ENCODE measurements at regions not wholly inside any gene's neighbourhood (a gene's known extent, or its start where the extent isn't known, plus 50 kb on each side); places are given as distances from the start of the nearest gene placed in this dataset.
"Not testable (repeated sequence)": the region's sequence is repeated elsewhere in the genome, so short reads cannot be mapped to it uniquely, and the experiment has no call there.

DNA sequence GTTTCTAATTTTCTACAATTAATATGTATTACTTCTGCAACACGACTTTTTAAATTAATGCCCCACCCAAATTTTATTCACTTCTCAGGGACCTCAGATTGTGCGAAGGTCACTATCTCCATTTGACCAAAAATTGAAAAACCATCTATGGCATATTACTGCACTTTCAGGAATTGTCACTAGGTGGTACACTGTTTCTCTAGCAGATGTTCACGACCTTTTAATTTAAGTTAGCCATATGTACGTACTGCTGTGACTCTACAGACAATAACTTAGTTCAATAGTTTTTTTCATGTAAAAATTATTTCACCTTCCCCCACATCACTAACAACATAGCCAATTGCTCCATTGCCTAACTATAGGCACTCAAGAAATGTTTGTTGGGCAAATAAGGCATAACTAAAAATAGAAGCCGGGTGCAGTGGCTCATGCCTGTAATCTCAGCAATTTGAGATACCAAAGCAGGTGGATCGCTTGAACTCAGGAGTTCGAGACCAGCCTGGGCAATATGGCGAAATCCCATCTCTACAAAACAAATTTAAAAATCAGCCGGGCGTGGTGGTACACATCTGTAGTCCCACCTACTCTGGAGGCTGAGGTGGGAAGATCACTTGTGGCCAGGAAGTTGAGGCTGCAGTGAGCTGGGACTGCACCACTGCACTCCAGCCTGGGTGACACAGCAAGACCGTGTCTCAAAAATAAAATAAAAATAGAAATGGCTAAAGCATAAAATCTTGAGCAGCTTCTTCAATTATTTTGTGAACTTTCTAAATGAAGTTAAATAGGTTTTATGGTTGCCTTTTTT lies 75.7 kb upstream of the PKN2 start:
- H3K27me3 ChIP-seq (ENCODE audit: control insufficient read depth in 1 of 2, insufficient read depth in 2 of 2, low read length in 2 of 2): no peaks in the 10 kb centered on the region
- H3K36me3 ChIP-seq (ENCODE audit: insufficient read depth, low read length): no peaks in the 10 kb centered on the region
- no peak overlapping the region for H3K4me3 ChIP-seq (ENCODE audit: low read depth in 1 of 2, low read length in 2 of 2)
- H3K27ac ChIP-seq (ENCODE audit: low read depth, low read length): no peak overlapping the region
- H3K9me3 ChIP-seq (ENCODE audit: low read length): no peaks in the 10 kb centered on the region
- no peaks in the 10 kb centered on the region for H3K4me1 ChIP-seq (ENCODE audit: insufficient read depth, low read length)
- H3K9ac ChIP-seq (ENCODE audit: low read length): no peak overlapping the region

DNA sequence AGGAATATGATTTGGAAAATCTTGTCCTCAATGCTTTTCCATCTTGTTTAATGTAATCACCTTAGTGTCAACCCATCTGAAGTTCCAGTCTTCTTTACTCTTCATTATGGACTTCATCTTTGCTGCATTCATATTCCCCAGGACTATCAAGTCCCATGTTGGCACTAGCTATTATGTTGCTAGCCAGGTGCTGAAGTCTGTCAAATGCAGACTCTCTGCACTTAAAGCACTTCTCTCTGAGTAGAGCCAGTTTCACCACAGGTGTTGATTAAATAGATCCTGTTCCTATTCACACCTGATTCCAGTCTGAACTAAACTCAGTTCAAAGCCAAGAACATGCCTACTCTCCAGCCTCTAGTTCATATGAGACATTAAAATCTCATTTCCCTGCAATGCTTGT lies 75.0 kb upstream of the PKN2 start:
- Histone ChIP-seq H3K27me3 (ENCODE audit: control insufficient read depth in 1 of 2, insufficient read depth in 2 of 2, low read length in 2 of 2) (no peaks in the 10 kb centered on the region), H3K4me3 (ENCODE audit: low read depth in 1 of 2, low read length in 2 of 2) (no peak overlapping the region), H3K27ac (ENCODE audit: low read depth, low read length) (no peak overlapping the region), H3K9ac (ENCODE audit: low read length) (no peak overlapping the region), H3K9me3 (ENCODE audit: low read length) (no peaks in the 10 kb centered on the region), H3K36me3 (ENCODE audit: insufficient read depth, low read length) (no peaks in the 10 kb centered on the region), H3K4me1 (ENCODE audit: insufficient read depth, low read length) (no peaks in the 10 kb centered on the region)

DNA sequence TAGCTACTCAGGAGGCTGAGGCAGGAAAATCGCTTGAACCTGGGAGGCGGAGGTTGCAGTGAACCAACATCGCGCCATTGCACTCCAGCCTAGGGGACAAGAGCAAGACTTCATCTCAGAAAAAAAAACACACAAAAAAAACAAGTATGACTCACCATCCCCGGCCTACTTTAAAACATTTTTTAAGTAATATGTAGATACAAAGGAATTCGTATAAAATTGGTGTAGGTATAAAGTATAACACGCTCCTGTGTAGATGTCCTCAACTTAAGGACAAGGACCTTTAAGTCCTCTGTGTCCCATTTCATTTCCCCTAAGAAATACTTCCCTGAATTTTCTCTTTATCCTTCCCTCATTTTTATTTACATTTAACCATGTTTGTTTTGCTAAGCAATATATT lies 73.4 kb upstream of the PKN2 start:
- H3K9me3 ChIP-seq (ENCODE audit: low read length): no peaks in the 10 kb centered on the region
- no peaks in the 10 kb centered on the region for H3K27me3 ChIP-seq (ENCODE audit: control insufficient read depth in 1 of 2, insufficient read depth in 2 of 2, low read length in 2 of 2)
- no peaks in the 10 kb centered on the region for H3K4me1 ChIP-seq (ENCODE audit: insufficient read depth, low read length)
- H3K27ac ChIP-seq (ENCODE audit: low read depth, low read length): no peak overlapping the region
- H3K4me3 ChIP-seq (ENCODE audit: low read depth in 1 of 2, low read length in 2 of 2): no peak overlapping the region
- H3K9ac ChIP-seq (ENCODE audit: low read length): no peak overlapping the region
- H3K36me3 ChIP-seq (ENCODE audit: insufficient read depth, low read length): no peaks in the 10 kb centered on the region

DNA sequence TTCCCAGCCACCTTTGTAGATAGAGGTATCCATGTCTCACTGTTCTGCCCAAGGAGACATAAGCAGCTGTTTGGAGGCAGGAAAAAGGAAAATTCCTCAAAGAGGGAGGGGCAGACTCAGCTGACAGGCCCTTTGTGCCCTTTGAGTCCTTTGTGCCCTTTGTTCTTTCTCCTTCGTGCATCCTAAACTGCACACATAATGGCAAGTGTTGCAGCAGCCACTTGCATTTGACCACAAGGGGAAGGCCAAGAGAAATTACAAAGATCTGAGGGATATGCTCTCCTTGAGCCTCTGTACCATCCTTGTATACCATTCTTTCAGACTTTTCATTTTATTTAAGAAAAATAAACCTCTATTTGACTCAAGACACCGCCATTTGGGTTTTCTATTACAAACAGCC lies 71.8 kb upstream of the PKN2 start:
- Histone ChIP-seq H3K9me3 (ENCODE audit: low read length) (no peaks in the 10 kb centered on the region), H3K9ac (ENCODE audit: low read length) (no peak overlapping the region), H3K4me1 (ENCODE audit: insufficient read depth, low read length) (no peaks in the 10 kb centered on the region), H3K4me3 (ENCODE audit: low read depth in 1 of 2, low read length in 2 of 2) (no peak overlapping the region), H3K27me3 (ENCODE audit: control insufficient read depth in 1 of 2, insufficient read depth in 2 of 2, low read length in 2 of 2) (no peaks in the 10 kb centered on the region), H3K27ac (ENCODE audit: low read depth, low read length) (no peak overlapping the region), H3K36me3 (ENCODE audit: insufficient read depth, low read length) (no peaks in the 10 kb centered on the region)

DNA sequence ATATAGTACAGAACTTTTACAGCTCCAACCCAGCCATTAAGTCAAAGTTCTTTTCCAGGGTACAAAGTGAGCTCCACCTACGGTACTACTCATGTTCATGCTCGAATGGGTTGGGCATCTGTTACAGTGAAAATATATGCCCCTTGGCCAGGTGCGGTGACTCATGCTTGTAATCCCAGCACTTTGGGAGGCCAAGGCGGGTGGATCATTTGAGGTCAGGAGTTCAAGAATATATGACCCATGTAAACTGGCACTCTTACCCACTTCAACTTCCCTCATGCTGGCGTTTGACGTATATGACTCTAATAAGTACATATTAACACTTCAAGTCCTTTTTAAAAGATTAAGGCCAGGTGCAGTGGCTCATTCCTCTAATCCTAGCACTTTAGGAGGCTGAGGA lies 71.3 kb upstream of the PKN2 start:
- Histone ChIP-seq H3K27me3 (ENCODE audit: control insufficient read depth in 1 of 2, insufficient read depth in 2 of 2, low read length in 2 of 2) (no peaks in the 10 kb centered on the region), H3K36me3 (ENCODE audit: insufficient read depth, low read length) (no peaks in the 10 kb centered on the region), H3K9ac (ENCODE audit: low read length) (no peak overlapping the region), H3K9me3 (ENCODE audit: low read length) (no peaks in the 10 kb centered on the region), H3K27ac (ENCODE audit: low read depth, low read length) (no peak overlapping the region), H3K4me3 (ENCODE audit: low read depth in 1 of 2, low read length in 2 of 2) (no peak overlapping the region), H3K4me1 (ENCODE audit: insufficient read depth, low read length) (no peaks in the 10 kb centered on the region)

DNA sequence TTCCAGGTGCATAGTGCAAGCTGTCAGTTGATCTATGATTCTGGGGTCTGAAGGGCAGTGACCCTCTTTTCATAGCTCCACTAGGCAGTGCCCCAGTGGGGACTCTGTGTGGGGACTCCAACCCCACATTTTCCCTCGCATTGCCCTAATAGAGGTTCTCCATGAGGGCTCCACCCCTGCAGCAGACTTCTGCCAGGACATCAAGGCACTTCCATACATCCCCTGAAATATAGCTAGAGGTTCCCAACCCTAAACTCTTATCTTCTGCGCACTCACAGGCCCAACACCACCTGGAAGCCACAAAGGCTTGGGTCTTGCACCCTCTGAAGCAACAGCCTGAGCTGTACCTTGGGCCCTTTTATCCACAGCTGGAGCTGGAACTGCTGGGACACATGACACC lies 65.7 kb upstream of the PKN2 start:
- no peaks in the 10 kb centered on the region for H3K9me3 ChIP-seq (ENCODE audit: low read length)

DNA sequence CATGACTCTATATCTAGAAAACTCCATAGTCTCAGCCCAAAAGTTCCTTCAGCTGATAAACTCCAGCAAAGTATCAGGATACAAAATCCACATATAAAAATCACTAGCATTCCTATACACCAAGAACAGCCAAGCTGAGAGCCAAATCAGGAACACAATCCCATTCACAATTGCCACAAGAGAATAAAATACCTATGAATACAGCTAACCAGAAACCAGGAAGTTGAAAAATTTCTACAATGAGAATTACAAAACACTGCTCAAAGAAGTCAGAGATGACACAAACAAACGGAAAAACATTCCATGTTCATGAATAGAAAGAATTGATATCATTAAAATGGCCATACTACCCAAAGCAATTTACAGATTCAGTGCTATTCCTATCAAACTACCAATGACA lies 61.0 kb upstream of the PKN2 start:
- not testable (repeated sequence) for H3K4me1 ChIP-seq (ENCODE audit: insufficient read depth, low read length); H3K9me3 ChIP-seq (ENCODE audit: low read length); H3K4me3 ChIP-seq (ENCODE audit: low read depth in 1 of 2, low read length in 2 of 2); H3K36me3 ChIP-seq (ENCODE audit: insufficient read depth, low read length); H3K9ac ChIP-seq (ENCODE audit: low read length); H3K27me3 ChIP-seq (ENCODE audit: control insufficient read depth in 1 of 2, insufficient read depth in 2 of 2, low read length in 2 of 2); H3K27ac ChIP-seq (ENCODE audit: low read depth, low read length)

More for the DNA sequence above, 65.7 kb upstream of the PKN2 start:
- Histone ChIP-seq H3K27ac (ENCODE audit: low read depth, low read length) (no peak overlapping the region), H3K4me3 (ENCODE audit: low read depth in 1 of 2, low read length in 2 of 2) (no peak overlapping the region), H3K36me3 (ENCODE audit: insufficient read depth, low read length) (no peaks in the 10 kb centered on the region), H3K9ac (ENCODE audit: low read length) (no peak overlapping the region), H3K27me3 (ENCODE audit: control insufficient read depth in 1 of 2, insufficient read depth in 2 of 2, low read length in 2 of 2) (no peaks in the 10 kb centered on the region), H3K4me1 (ENCODE audit: insufficient read depth, low read length) (no peaks in the 10 kb centered on the region)

Measured in muscle layer of colon (tissue), 2 donors.